K562 (cell line): ENCODE measurements at regions not wholly inside any gene's neighbourhood (a gene's known extent, or its start where the extent isn't known, plus 50 kb on each side); places are given as distances from the start of the nearest gene placed in this dataset.

ENCODE experiments used
- DMBX1 ChIP-seq: fragments of 250-450 bp; sonication (Bioruptor Pico); IDR thresholded peaks from 2 replicates; pipeline ENCODE4 v1.8.0; 2022; ENCODE audit warnings: inconsistent platforms, mild to moderate bottlenecking, moderate library complexity, borderline replicate concordance
- FOXK2 ChIP-seq, 2 experiments: fragments of 450-650 bp; IDR thresholded peaks in 1 of 2; conservative IDR thresholded peaks in 1 of 2; 2 replicates each; pipeline ENCODE4 v1.6.1; 2016; ENCODE audit warnings: low read depth in 2 of 2, mild to moderate bottlenecking in 1 of 2
- HNRNPK ChIP-seq: fragments of 200-400 bp; formaldehyde crosslinking; IDR thresholded peaks from one replicate; pipeline ENCODE4 v1.6.1; 2018; ENCODE audit warnings: mild to moderate bottlenecking, low read depth, low read length; ENCODE audit not compliant: poor library complexity, severe bottlenecking
- HSF4 ChIP-seq: fragments of 250-450 bp; sonication (Bioruptor Pico); IDR thresholded peaks from 2 replicates; pipeline ENCODE4 v2.1.2; 2022; ENCODE audit warnings: mild to moderate bottlenecking, moderate library complexity, borderline replicate concordance
- KLF6 ChIP-seq: fragments of 250-450 bp; sonication (Bioruptor Pico); IDR thresholded peaks from 2 replicates; pipeline ENCODE4 v1.4.0; 2020; ENCODE audit warnings: mild to moderate bottlenecking, moderate library complexity, borderline replicate concordance
- LEF1 ChIP-seq: fragments of 450-650 bp; IDR thresholded peaks from 2 replicates; pipeline ENCODE4 v1.6.1; 2016; ENCODE audit warnings: mild to moderate bottlenecking
- RAD21 ChIP-seq, 2 experiments: fragments of 250-450 bp in 1 of 2; fragments of 450-650 bp in 1 of 2; sonication (Bioruptor Pico) in 1 of 2; formaldehyde crosslinking in 1 of 2; IDR thresholded peaks in 1 of 2; conservative IDR thresholded peaks in 1 of 2; 2 replicates each; pipeline versions ENCODE4 v1.4.0 to v1.8.0; 2020 to 2022; ENCODE audit warnings: mild to moderate bottlenecking in 2 of 2, moderate library complexity in 1 of 2
- SMARCA5 ChIP-seq: fragments of 450-650 bp; IDR thresholded peaks from 2 replicates; pipeline ENCODE4 v1.6.1; 2016
- SUPT5H ChIP-seq: fragments of 450-650 bp; IDR thresholded peaks from 2 replicates; pipeline ENCODE4 v1.6.1; 2016
- ZFX ChIP-seq: sonication (generic); formaldehyde crosslinking; IDR thresholded peaks from 2 replicates; pipeline ENCODE4 v1.8.0; 2022; ENCODE audit warnings: mild to moderate bottlenecking, missing genetic modification reagents, moderate library complexity
- ZZZ3 ChIP-seq: fragments of 450-650 bp; IDR thresholded peaks from 2 replicates; pipeline ENCODE4 v1.6.1; 2016; ENCODE audit warnings: antibody characterized with exemption, mild to moderate bottlenecking, moderate library complexity
- TF ChIP-seq, protein P1 (sequence below): fragments of 200-800 bp; sonication (Bioruptor generic); IDR thresholded peaks from 2 replicates; pipeline ENCODE4 v1.6.1; 2017; ENCODE audit warnings: missing genetic modification characterization, missing compliant biosample characterization
- TF ChIP-seq, protein P2 (sequence below): fragments of 250-450 bp; sonication (Bioruptor Pico); IDR thresholded peaks from 2 replicates; pipeline ENCODE4 v1.4.0; 2020; ENCODE audit warnings: mild to moderate bottlenecking, moderate library complexity
- TF ChIP-seq, protein P3 (sequence below): fragments of 450-650 bp; conservative IDR thresholded peaks from 2 replicates; pipeline ENCODE4 v1.6.1; 2016; ENCODE audit warnings: missing genetic modification characterization, low read depth, mild to moderate bottlenecking, missing compliant biosample characterization, moderate library complexity
- TF ChIP-seq, protein P4 (sequence below): sonication (generic); formaldehyde crosslinking; IDR thresholded peaks from 2 replicates; pipeline ENCODE4 v1.8.0; 2022; ENCODE audit warnings: missing genetic modification reagents, mild to moderate bottlenecking, moderate library complexity, borderline replicate concordance
- TF ChIP-seq, protein P5 (sequence below), 3 experiments: fragments of 200-800 bp in 1 of 3; fragments of 250-450 bp in 1 of 3; fragments of 450-650 bp in 1 of 3; sonication (Bioruptor Pico) in 1 of 3; sonication (Bioruptor generic) in 1 of 3; formaldehyde crosslinking in 1 of 3; IDR thresholded peaks; 2 replicates each; pipeline versions ENCODE4 v1.6.1 to v1.8.0; 2016 to 2022; ENCODE audit warnings: mild to moderate bottlenecking in 2 of 3, missing genetic modification characterization in 2 of 3, missing compliant biosample characterization in 1 of 3, moderate library complexity in 1 of 3

DNA sequence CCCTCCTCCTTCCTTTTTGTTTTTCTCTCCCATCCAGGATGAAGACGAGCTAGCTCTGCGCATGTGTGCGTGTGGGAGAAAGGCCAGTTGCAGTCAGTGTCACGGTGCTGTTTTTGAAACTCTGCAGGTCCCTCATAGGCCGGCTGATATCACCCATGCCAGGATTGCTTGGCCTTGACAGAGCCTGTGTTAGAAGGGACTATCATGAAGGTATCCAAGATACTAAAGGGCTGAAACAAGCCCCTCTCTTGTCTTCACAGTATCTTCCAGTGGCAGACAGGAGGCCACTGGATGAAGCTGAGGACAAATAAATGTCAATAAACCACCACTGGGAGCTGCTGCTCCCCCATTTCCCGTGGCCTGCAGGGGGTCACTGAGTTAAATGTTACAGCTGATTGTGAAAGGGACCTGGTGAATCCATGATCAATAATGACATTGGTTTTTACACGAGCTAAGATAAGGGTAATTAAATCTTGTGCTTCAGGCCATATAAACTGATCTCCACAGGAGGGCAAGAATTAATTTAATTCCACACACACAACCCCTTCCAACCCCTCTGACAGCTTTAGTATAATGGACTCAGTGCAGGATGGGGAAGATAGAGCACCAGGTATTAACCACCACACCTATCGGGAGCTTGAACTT lies 64.6 kb upstream of the TARBP1 start (continued):
- TF ChIP-seq ZZZ3, result no peak
- TF ChIP-seq KLF6, result no peak
- TF ChIP-seq HNRNPK, result no peak
- no peak for TF ChIP-seq SUPT5H
- 0 out of 2 replicates have a peak, but pooled peaks have one; percentile 5 for TF ChIP-seq ZFX (CRISPR knock-in tag)
- peak; percentile 14 to 30; a peak in 2 of 4 replicates for TF ChIP-seq RAD21 (CRISPR knock-in tag; conservative IDR thresholded peaks at IDR 0.05 in 1 of 2, IDR thresholded peaks at IDR 0.05 in 1 of 2)
- TF ChIP-seq SMARCA5, result no peak
- TF ChIP-seq FOXK2 (conservative IDR thresholded peaks at IDR 0.05 in 1 of 2, IDR thresholded peaks at IDR 0.05 in 1 of 2; ENCODE audit: low read depth in 2 of 2), result no peak
- TF ChIP-seq, protein P1, sequence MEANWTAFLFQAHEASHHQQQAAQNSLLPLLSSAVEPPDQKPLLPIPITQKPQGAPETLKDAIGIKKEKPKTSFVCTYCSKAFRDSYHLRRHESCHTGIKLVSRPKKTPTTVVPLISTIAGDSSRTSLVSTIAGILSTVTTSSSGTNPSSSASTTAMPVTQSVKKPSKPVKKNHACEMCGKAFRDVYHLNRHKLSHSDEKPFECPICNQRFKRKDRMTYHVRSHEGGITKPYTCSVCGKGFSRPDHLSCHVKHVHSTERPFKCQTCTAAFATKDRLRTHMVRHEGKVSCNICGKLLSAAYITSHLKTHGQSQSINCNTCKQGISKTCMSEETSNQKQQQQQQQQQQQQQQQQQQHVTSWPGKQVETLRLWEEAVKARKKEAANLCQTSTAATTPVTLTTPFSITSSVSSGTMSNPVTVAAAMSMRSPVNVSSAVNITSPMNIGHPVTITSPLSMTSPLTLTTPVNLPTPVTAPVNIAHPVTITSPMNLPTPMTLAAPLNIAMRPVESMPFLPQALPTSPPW (CRISPR knock-in tag), result no peak
- TF ChIP-seq, protein P2, sequence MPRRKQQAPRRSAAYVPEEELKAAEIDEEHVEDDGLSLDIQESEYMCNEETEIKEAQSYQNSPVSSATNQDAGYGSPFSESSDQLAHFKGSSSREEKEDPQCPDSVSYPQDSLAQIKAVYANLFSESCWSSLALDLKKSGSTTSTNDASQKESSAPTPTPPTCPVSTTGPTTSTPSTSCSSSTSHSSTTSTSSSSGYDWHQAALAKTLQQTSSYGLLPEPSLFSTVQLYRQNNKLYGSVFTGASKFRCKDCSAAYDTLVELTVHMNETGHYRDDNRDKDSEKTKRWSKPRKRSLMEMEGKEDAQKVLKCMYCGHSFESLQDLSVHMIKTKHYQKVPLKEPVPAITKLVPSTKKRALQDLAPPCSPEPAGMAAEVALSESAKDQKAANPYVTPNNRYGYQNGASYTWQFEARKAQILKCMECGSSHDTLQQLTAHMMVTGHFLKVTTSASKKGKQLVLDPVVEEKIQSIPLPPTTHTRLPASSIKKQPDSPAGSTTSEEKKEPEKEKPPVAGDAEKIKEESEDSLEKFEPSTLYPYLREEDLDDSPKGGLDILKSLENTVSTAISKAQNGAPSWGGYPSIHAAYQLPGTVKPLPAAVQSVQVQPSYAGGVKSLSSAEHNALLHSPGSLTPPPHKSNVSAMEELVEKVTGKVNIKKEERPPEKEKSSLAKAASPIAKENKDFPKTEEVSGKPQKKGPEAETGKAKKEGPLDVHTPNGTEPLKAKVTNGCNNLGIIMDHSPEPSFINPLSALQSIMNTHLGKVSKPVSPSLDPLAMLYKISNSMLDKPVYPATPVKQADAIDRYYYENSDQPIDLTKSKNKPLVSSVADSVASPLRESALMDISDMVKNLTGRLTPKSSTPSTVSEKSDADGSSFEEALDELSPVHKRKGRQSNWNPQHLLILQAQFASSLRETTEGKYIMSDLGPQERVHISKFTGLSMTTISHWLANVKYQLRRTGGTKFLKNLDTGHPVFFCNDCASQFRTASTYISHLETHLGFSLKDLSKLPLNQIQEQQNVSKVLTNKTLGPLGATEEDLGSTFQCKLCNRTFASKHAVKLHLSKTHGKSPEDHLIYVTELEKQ (CRISPR knock-in tag), result 0 out of 2 replicates have a peak, but pooled peaks have one; percentile 5
- 0 out of 2 replicates have a peak, but pooled peaks have one; percentile 11 for TF ChIP-seq DMBX1
- TF ChIP-seq, protein P3, sequence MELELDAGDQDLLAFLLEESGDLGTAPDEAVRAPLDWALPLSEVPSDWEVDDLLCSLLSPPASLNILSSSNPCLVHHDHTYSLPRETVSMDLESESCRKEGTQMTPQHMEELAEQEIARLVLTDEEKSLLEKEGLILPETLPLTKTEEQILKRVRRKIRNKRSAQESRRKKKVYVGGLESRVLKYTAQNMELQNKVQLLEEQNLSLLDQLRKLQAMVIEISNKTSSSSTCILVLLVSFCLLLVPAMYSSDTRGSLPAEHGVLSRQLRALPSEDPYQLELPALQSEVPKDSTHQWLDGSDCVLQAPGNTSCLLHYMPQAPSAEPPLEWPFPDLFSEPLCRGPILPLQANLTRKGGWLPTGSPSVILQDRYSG (tag), result 0 out of 2 replicates have a peak, but pooled peaks have one; percentile 34
- TF ChIP-seq, protein P4, sequence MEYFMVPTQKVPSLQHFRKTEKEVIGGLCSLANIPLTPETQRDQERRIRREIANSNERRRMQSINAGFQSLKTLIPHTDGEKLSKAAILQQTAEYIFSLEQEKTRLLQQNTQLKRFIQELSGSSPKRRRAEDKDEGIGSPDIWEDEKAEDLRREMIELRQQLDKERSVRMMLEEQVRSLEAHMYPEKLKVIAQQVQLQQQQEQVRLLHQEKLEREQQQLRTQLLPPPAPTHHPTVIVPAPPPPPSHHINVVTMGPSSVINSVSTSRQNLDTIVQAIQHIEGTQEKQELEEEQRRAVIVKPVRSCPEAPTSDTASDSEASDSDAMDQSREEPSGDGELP (CRISPR knock-in tag), result no peak
- TF ChIP-seq LEF1, result no peak
- TF ChIP-seq HSF4 (CRISPR knock-in tag), result no peak
- TF ChIP-seq, protein P5, sequence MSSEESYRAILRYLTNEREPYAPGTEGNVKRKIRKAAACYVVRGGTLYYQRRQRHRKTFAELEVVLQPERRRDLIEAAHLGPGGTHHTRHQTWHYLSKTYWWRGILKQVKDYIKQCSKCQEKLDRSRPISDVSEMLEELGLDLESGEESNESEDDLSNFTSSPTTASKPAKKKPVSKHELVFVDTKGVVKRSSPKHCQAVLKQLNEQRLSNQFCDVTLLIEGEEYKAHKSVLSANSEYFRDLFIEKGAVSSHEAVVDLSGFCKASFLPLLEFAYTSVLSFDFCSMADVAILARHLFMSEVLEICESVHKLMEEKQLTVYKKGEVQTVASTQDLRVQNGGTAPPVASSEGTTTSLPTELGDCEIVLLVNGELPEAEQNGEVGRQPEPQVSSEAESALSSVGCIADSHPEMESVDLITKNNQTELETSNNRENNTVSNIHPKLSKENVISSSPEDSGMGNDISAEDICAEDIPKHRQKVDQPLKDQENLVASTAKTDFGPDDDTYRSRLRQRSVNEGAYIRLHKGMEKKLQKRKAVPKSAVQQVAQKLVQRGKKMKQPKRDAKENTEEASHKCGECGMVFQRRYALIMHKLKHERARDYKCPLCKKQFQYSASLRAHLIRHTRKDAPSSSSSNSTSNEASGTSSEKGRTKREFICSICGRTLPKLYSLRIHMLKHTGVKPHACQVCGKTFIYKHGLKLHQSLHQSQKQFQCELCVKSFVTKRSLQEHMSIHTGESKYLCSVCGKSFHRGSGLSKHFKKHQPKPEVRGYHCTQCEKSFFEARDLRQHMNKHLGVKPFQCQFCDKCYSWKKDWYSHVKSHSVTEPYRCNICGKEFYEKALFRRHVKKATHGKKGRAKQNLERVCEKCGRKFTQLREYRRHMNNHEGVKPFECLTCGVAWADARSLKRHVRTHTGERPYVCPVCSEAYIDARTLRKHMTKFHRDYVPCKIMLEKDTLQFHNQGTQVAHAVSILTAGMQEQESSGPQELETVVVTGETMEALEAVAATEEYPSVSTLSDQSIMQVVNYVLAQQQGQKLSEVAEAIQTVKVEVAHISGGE (CRISPR knock-in tag; IDR thresholded peaks at IDR 0.05), result no peak
